Keratinocyte (primary cell): ENCODE measurements at regions not wholly inside any gene's neighbourhood (a gene's known extent, or its start where the extent isn't known, plus 50 kb on each side); places are given as distances from the start of the nearest gene placed in this dataset.

ENCODE experiments used
- DNase-seq: peaks from one replicate; pipeline ENCODE4 v3.0.0-alpha.2; 2011; ENCODE audit warnings: low read depth, missing footprints, low spot score
- FAIRE-seq: peaks from 2 replicates; lab custom pipeline; 2011; peaks lifted over from hg19 to GRCh38; lab: Jason Lieb, UNC
- H2AFZ ChIP-seq: 2 replicates; pipeline ENCODE4 v1.6.0; 2012; ENCODE audit warnings: low read length, control low read depth, inconsistent platforms; ENCODE audit not compliant: control insufficient read depth
- H3K27ac ChIP-seq: 2 replicates; pipeline ENCODE4 v1.5.1; 2011; ENCODE audit warnings: low read length; ENCODE audit not compliant: control insufficient read depth, insufficient read depth
- H3K27me3 ChIP-seq: 3 replicates; pipeline ENCODE4 v1.6.0; 2011; ENCODE audit warnings: low read length; ENCODE audit not compliant: control insufficient read depth, insufficient read depth; ENCODE audit errors: extremely low read depth
- H3K36me3 ChIP-seq, 2 experiments: 2 replicates in 1 of 2; 3 replicates in 1 of 2; pipeline ENCODE4 v1.5.1; 2011; ENCODE audit warnings: low read length in 2 of 2, mild to moderate bottlenecking in 1 of 2; ENCODE audit not compliant: control insufficient read depth in 2 of 2, insufficient read depth in 2 of 2; ENCODE audit errors: extremely low read depth in 1 of 2
- H3K4me1 ChIP-seq: 3 replicates; pipeline ENCODE4 v1.5.1; 2011; ENCODE audit warnings: low read length; ENCODE audit not compliant: control insufficient read depth, insufficient read depth; ENCODE audit errors: extremely low read depth
- H3K4me2 ChIP-seq: 3 replicates; pipeline ENCODE4 v1.6.0; 2011; ENCODE audit warnings: low read depth, low read length; ENCODE audit not compliant: control insufficient read depth, insufficient read depth; ENCODE audit errors: extremely low read depth
- H3K4me3 ChIP-seq, 3 experiments: fragments of 200-600 bp in 1 of 3; sonication (generic) in 1 of 3; 2 replicates in 2 of 3; 3 replicates in 1 of 3; pipeline ENCODE4 v1.5.1; 2011 to 2016; ENCODE audit warnings: low read length in 3 of 3, mild to moderate bottlenecking in 3 of 3, control low read depth in 2 of 3, inconsistent platforms in 1 of 3, low read depth in 1 of 3, mixed read lengths in 1 of 3, mixed run types in 1 of 3, moderate library complexity in 1 of 3; ENCODE audit not compliant: control insufficient read depth in 2 of 3, insufficient read depth in 2 of 3; ENCODE audit errors: extremely low read depth in 1 of 3
- H3K79me2 ChIP-seq: 2 replicates; pipeline ENCODE4 v1.6.0; 2012; ENCODE audit warnings: low read length; ENCODE audit not compliant: control insufficient read depth, insufficient read depth
- H3K9ac ChIP-seq: 3 replicates; pipeline ENCODE4 v1.6.0; 2011; ENCODE audit warnings: low read length; ENCODE audit not compliant: control insufficient read depth, insufficient read depth; ENCODE audit errors: extremely low read depth
- H3K9me1 ChIP-seq: 3 replicates; pipeline ENCODE4 v1.6.0; 2011; ENCODE audit warnings: low read length; ENCODE audit not compliant: control insufficient read depth, insufficient read depth; ENCODE audit errors: extremely low read depth
- H3K9me3 ChIP-seq: 2 replicates; pipeline ENCODE4 v1.5.1; 2012; ENCODE audit warnings: low read depth, low read length; ENCODE audit not compliant: control insufficient read depth
- H4K20me1 ChIP-seq: 3 replicates; pipeline ENCODE4 v1.6.0; 2011; ENCODE audit warnings: low read length; ENCODE audit not compliant: control insufficient read depth, insufficient read depth; ENCODE audit errors: extremely low read depth
- EZH2 ChIP-seq: IDR thresholded peaks from one replicate; pipeline ENCODE4 v1.6.1; 2012; ENCODE audit warnings: inconsistent platforms, mild to moderate bottlenecking, low read length, moderate library complexity
- dilution Hi-C: fragments of 300-500 bp; cut with MboI; formaldehyde crosslinking; loops from one replicate; pipeline ENCODE4 v1.7.0; 2020; ENCODE audit warnings: low sequenced_read_pairs; ENCODE audit not compliant: extremely low pct_ligation_motif_present
- TF ChIP-seq, protein P1 (sequence below), 3 experiments: IDR thresholded peaks in 1 of 3; conservative IDR thresholded peaks in 1 of 3; optimal IDR thresholded peaks in 1 of 3; 2 replicates in 2 of 3; 3 replicates in 1 of 3; pipeline versions ENCODE3 to v1.5.1; 2011; ENCODE audit warnings: low read length in 3 of 3, mild to moderate bottlenecking in 3 of 3, moderate library complexity in 2 of 3, control low read depth in 1 of 3, inconsistent platforms in 1 of 3; ENCODE audit not compliant: insufficient read depth in 2 of 3; ENCODE audit errors: extremely low read depth in 1 of 3

- Histone ChIP-seq H3K27ac (no peak overlapping the region), H2AFZ (no peak overlapping the region), H3K4me2 (no peak overlapping the region), H4K20me1 (no peaks in the 10 kb centered on the region), H3K9me1 (no peaks in the 10 kb centered on the region), H3K27me3 (no peaks in the 10 kb centered on the region), H3K4me1 (no peaks in the 10 kb centered on the region), H3K4me3 (no peak overlapping the region), H3K9ac (no peak overlapping the region), H3K9me3 (no peaks in the 10 kb centered on the region), H3K79me2 (no peaks in the 10 kb centered on the region), H3K36me3 (no peaks in the 10 kb centered on the region)
- dilution Hi-C loops: no loop called here
- FAIRE-seq (no peak), DNase-seq (no peak)
- TF ChIP-seq EZH2: no peak
- TF ChIP-seq, protein P1, sequence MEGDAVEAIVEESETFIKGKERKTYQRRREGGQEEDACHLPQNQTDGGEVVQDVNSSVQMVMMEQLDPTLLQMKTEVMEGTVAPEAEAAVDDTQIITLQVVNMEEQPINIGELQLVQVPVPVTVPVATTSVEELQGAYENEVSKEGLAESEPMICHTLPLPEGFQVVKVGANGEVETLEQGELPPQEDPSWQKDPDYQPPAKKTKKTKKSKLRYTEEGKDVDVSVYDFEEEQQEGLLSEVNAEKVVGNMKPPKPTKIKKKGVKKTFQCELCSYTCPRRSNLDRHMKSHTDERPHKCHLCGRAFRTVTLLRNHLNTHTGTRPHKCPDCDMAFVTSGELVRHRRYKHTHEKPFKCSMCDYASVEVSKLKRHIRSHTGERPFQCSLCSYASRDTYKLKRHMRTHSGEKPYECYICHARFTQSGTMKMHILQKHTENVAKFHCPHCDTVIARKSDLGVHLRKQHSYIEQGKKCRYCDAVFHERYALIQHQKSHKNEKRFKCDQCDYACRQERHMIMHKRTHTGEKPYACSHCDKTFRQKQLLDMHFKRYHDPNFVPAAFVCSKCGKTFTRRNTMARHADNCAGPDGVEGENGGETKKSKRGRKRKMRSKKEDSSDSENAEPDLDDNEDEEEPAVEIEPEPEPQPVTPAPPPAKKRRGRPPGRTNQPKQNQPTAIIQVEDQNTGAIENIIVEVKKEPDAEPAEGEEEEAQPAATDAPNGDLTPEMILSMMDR (optimal IDR thresholded peaks at IDR 0.05 in 1 of 3, IDR thresholded peaks at IDR 0.05 in 1 of 3, conservative IDR thresholded peaks at IDR 0.05 in 1 of 3; ENCODE audit: extremely low read depth in 1 of 3, insufficient read depth in 2 of 3, low read length in 3 of 3): no peak
Measured at GRCh38 chr18:40233931-40234616, 1721.0 kb upstream of the PIK3C3 start.

DNA sequence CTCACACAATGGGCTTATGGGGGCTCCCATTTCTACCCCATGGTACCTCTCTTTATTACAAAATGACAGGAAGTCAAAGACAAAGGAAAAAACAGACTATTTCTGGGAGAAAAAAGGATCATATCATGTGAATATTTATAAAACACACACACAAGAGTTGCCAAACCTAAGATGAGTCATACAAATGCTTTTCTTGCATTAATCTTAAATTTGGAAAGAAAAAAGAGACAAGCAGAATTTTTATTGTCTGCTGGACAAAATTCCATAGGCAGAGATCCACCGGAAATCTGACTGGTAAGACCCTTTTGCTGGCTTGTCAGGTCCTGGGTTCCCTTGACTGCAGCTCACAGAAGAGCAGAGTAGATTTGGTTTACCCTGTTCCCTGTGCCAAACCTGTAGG is 1732.3 kb upstream of the PIK3C3 start:
- FAIRE-seq: no peak
- no peak for TF ChIP-seq EZH2
- TF ChIP-seq, protein P1 (optimal IDR thresholded peaks at IDR 0.05 in 1 of 3, IDR thresholded peaks at IDR 0.05 in 1 of 3, conservative IDR thresholded peaks at IDR 0.05 in 1 of 3; ENCODE audit: extremely low read depth in 1 of 3, insufficient read depth in 2 of 3, low read length in 3 of 3): no peak

More for the DNA sequence above, 1732.3 kb upstream of the PIK3C3 start:
- Histone ChIP-seq H3K27me3 (no peaks in the 10 kb centered on the region), H2AFZ (no peak overlapping the region), H3K4me1 (no peaks in the 10 kb centered on the region), H3K9me3 (no peaks in the 10 kb centered on the region), H3K27ac (no peak overlapping the region), H3K4me2 (no peak overlapping the region), H3K79me2 (no peaks in the 10 kb centered on the region), H3K4me3 (no peak overlapping the region), H4K20me1 (no peaks in the 10 kb centered on the region), H3K36me3 (no peaks in the 10 kb centered on the region), H3K9ac (no peak overlapping the region), H3K9me1 (no peaks in the 10 kb centered on the region)
- dilution Hi-C loops: no loop called here
- no peak for DNase-seq
